Testis (tissue), 2 donors: ENCODE measurements at regions not wholly inside any gene's neighbourhood (a gene's known extent, or its start where the extent isn't known, plus 50 kb on each side); places are given as distances from the start of the nearest gene placed in this dataset.

Experiments used
- DNase-seq: peaks from one replicate; pipeline ENCODE4 v3.0.0-alpha.2; 2019
- H3K27ac ChIP-seq, 2 donors: fragments of 200-600 bp; sonication (generic); one replicate each; pipeline ENCODE4 v1.5.1; 2019
- H3K27me3 ChIP-seq: fragments of 200-600 bp; sonication (generic); one replicate; pipeline ENCODE4 v1.5.1; 2019
- H3K36me3 ChIP-seq: fragments of 200-600 bp; sonication (generic); one replicate; pipeline ENCODE4 v1.5.1; 2017; ENCODE audit warnings: low read depth; ENCODE audit errors: missing control alignments
- H3K4me1 ChIP-seq: fragments of 200-600 bp; sonication (generic); one replicate; pipeline ENCODE4 v1.5.1; 2019
- H3K4me3 ChIP-seq, 2 donors: fragments of 200-600 bp; sonication (generic); one replicate each; pipeline ENCODE4 v1.5.1; 2017 to 2019
- H3K9me3 ChIP-seq: fragments of 200-600 bp; sonication (generic); one replicate; pipeline ENCODE4 v1.5.1; 2017
- POLR2A ChIP-seq: fragments of 450-650 bp; IDR thresholded peaks from one replicate; pipeline ENCODE4 v1.6.1; 2017; ENCODE audit warnings: antibody characterized with exemption, mild to moderate bottlenecking, moderate library complexity
- WGBS, 2 donors: methylation state at CpG; one replicate each; pipeline ENCODE4 v1.1.5; 2018; 5-methylcytosine and 5-hydroxymethylcytosine counted together
- intact Hi-C: fragments of 100-400 bp; cut with DNase I; formaldehyde crosslinking; loops from one replicate; pipeline ENCODE4 v1.15.1; 2023; ENCODE audit warnings: low total_unique reads
- TF ChIP-seq, protein P1 (sequence below), 3 experiments: fragments of 450-650 bp in 2 of 3; fragments of 200-600 bp in 1 of 3; sonication (generic) in 1 of 3; IDR thresholded peaks; one replicate each; pipeline ENCODE4 v1.5.1; 2016 to 2019; ENCODE audit warnings: antibody characterized with exemption in 3 of 3, mild to moderate bottlenecking in 2 of 3, moderate library complexity in 1 of 3

DNA sequence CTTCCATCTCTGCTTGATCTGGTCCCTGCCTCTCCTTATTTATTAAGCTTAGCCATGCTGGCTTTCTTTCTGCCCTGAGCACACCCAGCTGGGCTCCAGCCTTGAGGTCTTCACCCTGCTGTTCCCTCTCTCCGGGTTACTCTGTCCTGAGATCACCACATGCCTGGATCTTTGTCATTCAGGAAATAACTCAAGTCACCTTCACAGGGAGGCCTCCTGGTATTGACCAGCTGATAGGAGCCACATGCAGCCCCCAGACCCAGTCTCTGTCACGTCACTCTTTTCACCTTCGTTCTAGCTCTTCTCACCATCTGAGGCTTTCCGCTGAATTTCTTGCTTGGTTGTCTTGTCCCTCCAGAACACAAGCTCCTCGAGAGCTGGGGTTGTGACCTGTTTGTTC lies 114.4 kb downstream of the TSN start:
- intact Hi-C loops = no loop called here
- WGBS, 2 donors = 90 to 97% methylated on average over 5 of the region's 5 CpGs

DNA sequence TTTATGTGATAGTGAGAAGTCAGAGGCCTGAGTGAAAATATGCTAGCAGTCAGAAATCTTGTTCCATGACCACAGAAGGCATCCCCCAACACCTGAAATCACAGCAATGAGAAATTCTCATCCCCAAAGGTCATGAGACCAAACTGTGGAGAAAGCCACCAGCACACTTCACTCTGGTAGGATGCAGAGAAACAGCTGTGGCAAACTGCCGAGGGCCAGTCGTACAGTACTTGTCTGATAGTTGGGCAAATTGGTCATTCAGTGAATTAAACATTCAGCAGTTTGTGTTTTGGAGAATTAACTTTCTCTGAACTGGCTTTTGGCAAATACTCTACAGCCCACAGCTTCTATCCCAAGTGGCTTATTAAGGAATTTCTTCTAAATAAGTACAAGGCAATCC lies 117.2 kb downstream of the TSN start:
- no peak overlapping the region for H3K4me3 ChIP-seq
- no peaks in the 10 kb centered on the region for H3K9me3 ChIP-seq
- no peak for DNase-seq
- H3K27ac ChIP-seq = no peak overlapping the region
- intact Hi-C loops = no loop called here
- 60 to 69% methylated on average over 2 of the region's 2 CpGs for whole genome bisulfite sequencing, 2 donors
- no peaks in the 10 kb centered on the region for H3K4me1 ChIP-seq
- no peaks in the 10 kb centered on the region for H3K36me3 ChIP-seq
- no peaks in the 10 kb centered on the region for H3K27me3 ChIP-seq
- TF ChIP-seq, protein P1, sequence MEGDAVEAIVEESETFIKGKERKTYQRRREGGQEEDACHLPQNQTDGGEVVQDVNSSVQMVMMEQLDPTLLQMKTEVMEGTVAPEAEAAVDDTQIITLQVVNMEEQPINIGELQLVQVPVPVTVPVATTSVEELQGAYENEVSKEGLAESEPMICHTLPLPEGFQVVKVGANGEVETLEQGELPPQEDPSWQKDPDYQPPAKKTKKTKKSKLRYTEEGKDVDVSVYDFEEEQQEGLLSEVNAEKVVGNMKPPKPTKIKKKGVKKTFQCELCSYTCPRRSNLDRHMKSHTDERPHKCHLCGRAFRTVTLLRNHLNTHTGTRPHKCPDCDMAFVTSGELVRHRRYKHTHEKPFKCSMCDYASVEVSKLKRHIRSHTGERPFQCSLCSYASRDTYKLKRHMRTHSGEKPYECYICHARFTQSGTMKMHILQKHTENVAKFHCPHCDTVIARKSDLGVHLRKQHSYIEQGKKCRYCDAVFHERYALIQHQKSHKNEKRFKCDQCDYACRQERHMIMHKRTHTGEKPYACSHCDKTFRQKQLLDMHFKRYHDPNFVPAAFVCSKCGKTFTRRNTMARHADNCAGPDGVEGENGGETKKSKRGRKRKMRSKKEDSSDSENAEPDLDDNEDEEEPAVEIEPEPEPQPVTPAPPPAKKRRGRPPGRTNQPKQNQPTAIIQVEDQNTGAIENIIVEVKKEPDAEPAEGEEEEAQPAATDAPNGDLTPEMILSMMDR (IDR thresholded peaks at IDR 0.05) = no peak
- no peak for TF ChIP-seq POLR2A

More for the DNA sequence above, 114.4 kb downstream of the TSN start:
- no peaks in the 10 kb centered on the region for H3K27me3 ChIP-seq
- H3K9me3 ChIP-seq = no peaks in the 10 kb centered on the region
- H3K27ac ChIP-seq = no peak overlapping the region
- H3K4me1 ChIP-seq = no peaks in the 10 kb centered on the region
- no peak for DNase-seq
- no peaks in the 10 kb centered on the region for H3K36me3 ChIP-seq
- H3K4me3 ChIP-seq = no peak overlapping the region
- no peak for TF ChIP-seq POLR2A
- TF ChIP-seq, protein P1 (IDR thresholded peaks at IDR 0.05) = no peak

DNA sequence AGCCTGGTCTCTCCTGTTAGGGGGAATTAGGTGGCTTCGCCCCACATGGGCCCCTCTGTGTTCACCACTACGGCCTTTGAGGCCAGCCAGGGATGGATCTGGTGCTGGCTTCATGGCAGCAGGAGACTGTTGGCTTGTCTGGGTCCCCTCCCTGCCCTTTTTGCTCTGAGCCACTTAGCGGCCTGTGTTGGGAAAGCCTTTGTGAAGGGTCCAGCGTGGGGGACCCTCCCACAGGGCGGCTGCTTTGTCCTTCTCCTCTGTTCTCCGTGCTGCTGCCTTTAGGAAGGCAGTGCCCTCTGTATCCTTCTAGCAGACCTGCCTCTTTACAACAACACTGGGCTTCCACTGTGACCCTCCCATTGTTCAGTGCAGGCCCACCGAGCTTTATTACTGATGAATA lies 118.4 kb downstream of the TSN start:
- Histone ChIP-seq H3K27me3 (no peaks in the 10 kb centered on the region), H3K36me3 (no peaks in the 10 kb centered on the region), H3K27ac (no peak overlapping the region), H3K4me1 (no peaks in the 10 kb centered on the region), H3K4me3 (no peak overlapping the region), H3K9me3 (no peaks in the 10 kb centered on the region)
- TF ChIP-seq POLR2A = no peak
- TF ChIP-seq, protein P1 (IDR thresholded peaks at IDR 0.05) = no peak
- 80 to 91% methylated on average over 6 to 7 of the region's 7 CpGs for WGBS, 2 donors
- no peak for DNase-seq
- intact Hi-C loops = no loop called here

DNA sequence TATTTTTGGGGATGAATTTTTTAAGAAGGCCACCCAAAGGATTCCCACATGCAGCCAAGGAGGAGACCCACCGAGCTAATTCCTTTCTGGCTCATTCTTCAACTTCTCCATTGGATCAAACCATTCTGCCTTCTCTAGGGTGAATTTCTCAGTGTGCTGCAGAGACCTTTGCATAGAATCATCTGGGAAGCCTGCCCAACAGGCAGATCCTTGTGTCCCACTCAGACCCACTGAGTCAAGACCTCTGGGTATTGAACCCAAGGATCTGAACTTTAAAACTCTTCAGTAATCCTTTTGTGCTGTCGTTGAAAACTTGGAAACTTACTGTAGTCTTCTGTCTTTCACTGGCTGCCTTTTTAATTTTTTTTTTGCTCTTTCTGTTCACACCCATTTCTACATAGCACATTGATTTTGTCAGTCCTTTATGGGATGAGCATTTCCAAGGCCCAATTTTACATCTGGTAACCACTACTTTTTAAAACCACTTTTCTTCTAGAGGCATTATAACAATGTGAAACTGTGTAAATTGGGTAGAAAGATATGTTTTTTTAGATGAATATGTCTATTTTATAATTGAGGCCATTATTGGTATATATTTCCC lies 120.2 kb downstream of the TSN start:
- DNase-seq = no peak
- TF ChIP-seq, protein P1 (IDR thresholded peaks at IDR 0.05) = no peak
- no peak for TF ChIP-seq POLR2A
- no peaks in the 10 kb centered on the region for H3K27me3 ChIP-seq
- H3K4me3 ChIP-seq = no peak overlapping the region
- WGBS, 2 donors = 55 to 62% methylated on average over 2 of the region's 2 CpGs
- H3K27ac ChIP-seq = no peak overlapping the region
- H3K4me1 ChIP-seq = no peaks in the 10 kb centered on the region
- H3K9me3 ChIP-seq = no peaks in the 10 kb centered on the region
- H3K36me3 ChIP-seq = no peaks in the 10 kb centered on the region
- intact Hi-C loops = no loop called here

DNA sequence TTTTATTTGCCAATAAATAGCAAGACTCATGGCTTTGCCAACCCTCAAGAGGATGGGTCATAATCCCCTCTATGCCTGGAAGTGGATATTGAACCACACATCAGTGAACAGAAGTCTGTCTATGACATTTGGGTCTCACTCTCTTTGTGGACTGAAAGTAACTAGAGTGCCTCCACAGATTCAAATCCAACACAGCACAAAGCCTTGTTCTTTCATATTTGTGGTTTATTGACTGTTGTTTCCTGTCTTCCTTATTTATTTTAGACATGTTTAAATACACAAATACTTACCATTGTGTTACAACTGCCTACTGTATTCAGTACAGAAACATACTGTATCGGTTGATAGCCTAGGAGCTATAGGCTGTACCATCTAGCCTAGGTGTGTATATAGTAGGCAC lies 121.9 kb downstream of the TSN start:
- Histone ChIP-seq H3K4me3 (no peak overlapping the region), H3K4me1 (no peaks in the 10 kb centered on the region), H3K27ac (no peak overlapping the region), H3K36me3 (no peaks in the 10 kb centered on the region), H3K27me3 (no peaks in the 10 kb centered on the region), H3K9me3 (no peaks in the 10 kb centered on the region)
- intact Hi-C loops = no loop called here
- no peak for DNase-seq
- WGBS, 2 donors = 91 to 94% methylated on average over 1 of the region's 1 CpG
- TF ChIP-seq, protein P1 (IDR thresholded peaks at IDR 0.05) = no peak
- TF ChIP-seq POLR2A = no peak
